Upper lobe of left lung (tissue), 6 donors: ENCODE measurements at regions not wholly inside any gene's neighbourhood (a gene's known extent, or its start where the extent isn't known, plus 50 kb on each side); places are given as distances from the start of the nearest gene placed in this dataset.

Source experiments
- ATAC-seq, 2 donors: fragments of 200-7000 bp; cut with Tn5 transposase; one replicate each; pipeline ENCODE4 v1.9.1; 2022; ENCODE audit warnings: mild to moderate bottlenecking in 2 of 2, moderate library complexity in 2 of 2; ENCODE audit not compliant: low FRiP score in 2 of 2
- DNase-seq, 2 donors: peaks; one replicate each; pipeline ENCODE4 v3.0.0-alpha.2; 2019 to 2020
- H3K27ac ChIP-seq, 4 donors: fragments of 200-600 bp; sonication (generic); one replicate each; pipeline ENCODE4 v1.5.1; 2016 to 2019
- H3K27me3 ChIP-seq, 4 donors: fragments of 200-600 bp; sonication (generic); one replicate each; pipeline ENCODE4 v1.5.1; 2017 to 2019
- H3K36me3 ChIP-seq, 4 donors: fragments of 200-600 bp; sonication (generic); one replicate each; pipeline ENCODE4 v1.5.1; 2016 to 2019
- H3K4me1 ChIP-seq, 4 donors: fragments of 200-600 bp; sonication (generic); one replicate each; pipeline ENCODE4 v1.5.1; 2018 to 2019
- H3K4me3 ChIP-seq, 4 donors: fragments of 200-600 bp; sonication (generic); one replicate each; pipeline ENCODE4 v1.5.1; 2017 to 2019; ENCODE audit warnings: mild to moderate bottlenecking in 2 of 4, moderate library complexity in 1 of 4
- H3K9me3 ChIP-seq, 4 donors: fragments of 200-600 bp; sonication (generic); one replicate each; pipeline ENCODE4 v1.5.1; 2018 to 2019
- EP300 ChIP-seq, 4 donors: sonication (generic); formaldehyde crosslinking; IDR thresholded peaks; one replicate each; pipeline ENCODE4 v1.5.1; 2017; ENCODE audit warnings: antibody characterized with exemption in 4 of 4, control low read depth in 2 of 4
- POLR2A ChIP-seq, 4 donors: fragments of 450-650 bp; IDR thresholded peaks; one replicate each; pipeline ENCODE4 v1.5.1; 2016 to 2017; ENCODE audit warnings: antibody characterized with exemption in 4 of 4, mild to moderate bottlenecking in 2 of 4
- POLR2AphosphoS5 ChIP-seq, 2 donors: sonication (generic); formaldehyde crosslinking; IDR thresholded peaks; one replicate each; pipeline ENCODE4 v1.5.1; 2017; ENCODE audit warnings: antibody characterized with exemption in 2 of 2
- WGBS, 2 donors: methylation state at CpG; one replicate each; pipeline ENCODE4 v1.1.5; 2017 to 2018; 5-methylcytosine and 5-hydroxymethylcytosine counted together
- TF ChIP-seq, protein P1 (sequence below), 6 experiments: fragments of 450-650 bp in 4 of 6; fragments of 200-600 bp in 2 of 6; sonication (generic) in 2 of 6; IDR thresholded peaks; one replicate each; pipeline ENCODE4 v1.5.1; 2016 to 2019; ENCODE audit warnings: antibody characterized with exemption in 6 of 6
- donor health status: DM: no; HTN: no; CAD: no; lungs with moderate emphysema.
- donor health status: DM: no; HTN: yes; CAD: no; lungs with severe emphysema.

DNA sequence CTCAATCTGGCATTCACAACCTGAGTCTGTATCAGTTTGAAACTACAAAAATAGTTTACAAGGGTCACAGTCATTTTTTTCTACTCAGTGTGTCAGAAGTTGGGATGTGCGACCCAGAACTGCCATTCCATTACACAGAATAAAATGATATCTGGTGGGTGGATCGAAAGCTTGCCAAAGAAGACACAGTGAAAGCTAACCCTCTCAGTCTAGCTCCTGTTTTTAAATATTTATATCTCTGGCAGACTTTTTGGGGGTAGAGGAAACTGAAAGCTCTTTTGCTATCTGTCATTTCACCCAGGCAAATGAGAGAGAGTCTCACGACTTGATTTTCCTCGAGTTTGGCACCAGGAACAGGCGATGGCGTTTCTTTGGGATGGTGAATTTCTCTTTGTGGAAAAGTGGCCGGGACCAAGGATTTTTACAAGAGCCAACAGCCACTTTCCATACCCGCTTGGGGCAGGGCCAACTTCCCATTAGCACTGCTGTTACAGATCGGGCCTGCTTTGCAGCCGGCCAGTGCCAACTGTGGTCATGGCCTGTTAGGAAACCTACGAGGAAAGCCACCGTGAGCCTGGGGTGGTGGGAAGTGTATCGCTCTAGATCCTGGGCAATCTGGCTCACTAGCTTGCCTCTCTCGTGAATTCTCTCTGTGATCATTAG lies 185.5 kb upstream of the NFIA start:
- Histone ChIP-seq H3K4me1 (no peaks in the 10 kb centered on the region), H3K9me3 (no peaks in the 10 kb centered on the region), H3K4me3 (no peak overlapping the region), H3K36me3 (no peaks in the 10 kb centered on the region), H3K27me3 (no peaks in the 10 kb centered on the region), H3K27ac (no peak overlapping the region)
- 85 to 88% methylated on average over 14 of the region's 14 CpGs for WGBS, 2 donors
- ATAC-seq (no peak), DNase-seq (peak in 1 of 2 donors; percentile 6)
- TF ChIP-seq EP300 (IDR thresholded peaks at IDR 0.05), result no peak
- no peak for TF ChIP-seq POLR2AphosphoS5 (IDR thresholded peaks at IDR 0.05)
- TF ChIP-seq, protein P1, sequence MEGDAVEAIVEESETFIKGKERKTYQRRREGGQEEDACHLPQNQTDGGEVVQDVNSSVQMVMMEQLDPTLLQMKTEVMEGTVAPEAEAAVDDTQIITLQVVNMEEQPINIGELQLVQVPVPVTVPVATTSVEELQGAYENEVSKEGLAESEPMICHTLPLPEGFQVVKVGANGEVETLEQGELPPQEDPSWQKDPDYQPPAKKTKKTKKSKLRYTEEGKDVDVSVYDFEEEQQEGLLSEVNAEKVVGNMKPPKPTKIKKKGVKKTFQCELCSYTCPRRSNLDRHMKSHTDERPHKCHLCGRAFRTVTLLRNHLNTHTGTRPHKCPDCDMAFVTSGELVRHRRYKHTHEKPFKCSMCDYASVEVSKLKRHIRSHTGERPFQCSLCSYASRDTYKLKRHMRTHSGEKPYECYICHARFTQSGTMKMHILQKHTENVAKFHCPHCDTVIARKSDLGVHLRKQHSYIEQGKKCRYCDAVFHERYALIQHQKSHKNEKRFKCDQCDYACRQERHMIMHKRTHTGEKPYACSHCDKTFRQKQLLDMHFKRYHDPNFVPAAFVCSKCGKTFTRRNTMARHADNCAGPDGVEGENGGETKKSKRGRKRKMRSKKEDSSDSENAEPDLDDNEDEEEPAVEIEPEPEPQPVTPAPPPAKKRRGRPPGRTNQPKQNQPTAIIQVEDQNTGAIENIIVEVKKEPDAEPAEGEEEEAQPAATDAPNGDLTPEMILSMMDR (IDR thresholded peaks at IDR 0.05), result no peak
- TF ChIP-seq POLR2A (IDR thresholded peaks at IDR 0.05), result no peak

DNA sequence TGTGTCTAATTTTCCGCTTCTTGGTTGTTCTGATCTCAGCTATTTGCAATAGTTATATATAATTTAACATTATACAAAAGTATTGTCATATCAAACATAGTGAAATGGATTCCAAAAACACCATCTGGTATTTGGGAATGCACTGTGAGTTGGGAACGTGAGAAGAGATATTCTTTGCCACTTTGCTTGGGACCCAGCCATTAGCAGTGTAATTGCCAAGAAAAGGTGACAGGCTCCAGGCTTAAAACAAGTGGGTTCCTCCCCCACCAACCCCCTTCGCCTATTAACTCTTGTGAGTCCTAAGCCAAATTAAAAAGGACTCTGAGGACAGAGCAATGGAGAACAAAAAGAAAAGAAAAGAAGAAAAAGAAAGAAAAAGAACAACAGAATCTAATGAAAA lies 186.7 kb upstream of the NFIA start:
- H3K9me3 ChIP-seq, result no peaks in the 10 kb centered on the region
- no peaks in the 10 kb centered on the region for H3K36me3 ChIP-seq
- no peak for TF ChIP-seq POLR2AphosphoS5 (IDR thresholded peaks at IDR 0.05)
- TF ChIP-seq POLR2A (IDR thresholded peaks at IDR 0.05), result no peak
- no peak for TF ChIP-seq EP300 (IDR thresholded peaks at IDR 0.05)
- TF ChIP-seq, protein P1 (IDR thresholded peaks at IDR 0.05), result no peak
- H3K27me3 ChIP-seq, result no peaks in the 10 kb centered on the region
- DNase-seq (no peak), ATAC-seq (no peak)
- H3K4me3 ChIP-seq, result no peak overlapping the region
- 73 to 76% methylated on average over 3 of the region's 3 CpGs for WGBS, 2 donors
- no peaks in the 10 kb centered on the region for H3K4me1 ChIP-seq
- H3K27ac ChIP-seq, result no peak overlapping the region

DNA sequence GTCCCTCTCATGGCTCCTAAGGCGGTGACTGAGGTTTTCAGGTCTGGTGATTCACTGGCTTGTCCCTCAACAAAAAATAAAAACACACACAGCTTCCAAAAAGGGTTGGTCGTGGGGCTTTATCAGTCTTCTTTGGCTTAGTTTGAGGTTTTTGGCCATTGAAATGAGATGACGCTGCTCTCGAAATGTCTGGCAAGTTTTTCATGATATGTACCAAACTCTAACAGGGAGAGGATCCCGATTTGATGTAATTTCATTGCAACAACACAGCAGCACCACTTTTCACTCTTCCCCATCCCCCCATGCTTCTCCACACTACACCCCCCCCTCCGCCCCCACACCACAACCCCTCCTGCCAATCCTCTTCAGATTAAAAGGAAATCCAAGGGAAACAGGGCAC lies 187.1 kb upstream of the NFIA start:
- DNase-seq (no peak), ATAC-seq (no peak)
- H3K27me3 ChIP-seq, result no peaks in the 10 kb centered on the region
- H3K27ac ChIP-seq, result no peak overlapping the region
- no peaks in the 10 kb centered on the region for H3K36me3 ChIP-seq
- no peak overlapping the region for H3K4me3 ChIP-seq
- no peaks in the 10 kb centered on the region for H3K9me3 ChIP-seq
- TF ChIP-seq POLR2A (IDR thresholded peaks at IDR 0.05), result no peak
- TF ChIP-seq POLR2AphosphoS5 (IDR thresholded peaks at IDR 0.05), result no peak
- TF ChIP-seq, protein P1 (IDR thresholded peaks at IDR 0.05), result no peak
- TF ChIP-seq EP300 (IDR thresholded peaks at IDR 0.05), result no peak
- H3K4me1 ChIP-seq, result no peaks in the 10 kb centered on the region
- 69 to 88% methylated on average over 6 of the region's 6 CpGs for WGBS, 2 donors

DNA sequence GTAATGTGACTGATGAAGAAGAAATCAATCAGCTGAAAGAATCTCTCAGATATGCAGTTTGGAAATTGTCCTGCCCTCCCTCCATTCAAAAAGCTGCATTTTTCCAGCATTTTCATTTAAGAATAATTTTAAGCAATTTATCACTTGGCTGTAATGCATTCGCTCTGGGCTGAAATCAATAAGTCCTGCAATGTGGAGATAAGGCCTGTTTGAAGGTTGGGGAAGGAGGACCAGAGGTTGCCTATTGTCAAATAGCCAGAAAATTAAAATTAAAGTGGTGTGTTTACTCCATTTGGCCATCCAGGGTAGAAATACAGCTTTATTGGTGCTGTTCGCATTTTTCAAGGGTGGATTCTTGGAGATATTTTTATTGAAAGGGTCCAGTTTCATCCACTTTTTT lies 187.6 kb upstream of the NFIA start:
- no peaks in the 10 kb centered on the region for H3K36me3 ChIP-seq
- 86 to 92% methylated on average over 2 of the region's 2 CpGs for WGBS, 2 donors
- DNase-seq, result no peak
- TF ChIP-seq, protein P1 (IDR thresholded peaks at IDR 0.05), result no peak
- TF ChIP-seq EP300 (IDR thresholded peaks at IDR 0.05), result no peak
- no peak for TF ChIP-seq POLR2AphosphoS5 (IDR thresholded peaks at IDR 0.05)
- TF ChIP-seq POLR2A (IDR thresholded peaks at IDR 0.05), result no peak
- no peaks in the 10 kb centered on the region for H3K27me3 ChIP-seq
- H3K4me1 ChIP-seq, result no peaks in the 10 kb centered on the region
- no peaks in the 10 kb centered on the region for H3K9me3 ChIP-seq
- ATAC-seq, result no peak
- H3K27ac ChIP-seq, result no peak overlapping the region
- no peak overlapping the region for H3K4me3 ChIP-seq

DNA sequence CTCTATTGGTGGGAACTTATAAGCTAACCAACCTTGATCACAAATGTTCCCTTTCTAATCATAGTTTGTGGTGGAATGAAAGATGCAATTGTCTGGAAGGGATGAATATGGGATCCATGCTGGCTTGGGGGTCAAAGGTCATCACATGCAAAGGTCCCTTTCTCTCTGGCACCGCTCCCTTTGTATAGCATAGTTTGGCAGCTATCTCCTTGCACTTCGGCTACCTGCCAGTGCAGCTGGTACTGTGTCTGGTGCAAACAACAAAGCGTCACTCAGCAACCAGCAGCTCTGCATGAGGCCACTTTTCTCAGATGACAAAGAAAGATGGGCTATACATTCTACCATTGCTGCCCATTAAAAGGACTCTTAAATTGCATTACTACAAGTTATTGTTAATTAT lies 188.2 kb upstream of the NFIA start:
- ATAC-seq, result no peak
- WGBS, 2 donors, result 79 to 97% methylated on average over 3 of the region's 3 CpGs
- Histone ChIP-seq H3K27me3 (no peaks in the 10 kb centered on the region), H3K36me3 (no peaks in the 10 kb centered on the region), H3K4me1 (no peaks in the 10 kb centered on the region), H3K27ac (no peak overlapping the region), H3K9me3 (no peaks in the 10 kb centered on the region), H3K4me3 (no peak overlapping the region)
- TF ChIP-seq POLR2A (IDR thresholded peaks at IDR 0.05), result no peak
- no peak for TF ChIP-seq POLR2AphosphoS5 (IDR thresholded peaks at IDR 0.05)
- no peak for TF ChIP-seq EP300 (IDR thresholded peaks at IDR 0.05)
- TF ChIP-seq, protein P1 (IDR thresholded peaks at IDR 0.05), result no peak
- DNase-seq, result no peak
